Trophoblast cell (in vitro differentiated cells and primary cell): ENCODE measurements at regions not wholly inside any gene's neighbourhood (a gene's known extent, or its start where the extent isn't known, plus 50 kb on each side); places are given as distances from the start of the nearest gene placed in this dataset.

Experiments
- DNase-seq, 2 donors: peaks; one replicate each; pipeline ENCODE4 v3.0.0-alpha.2; 2016
- H2AFZ ChIP-seq: 2 replicates; pipeline ENCODE4 v1.6.1; 2013; ENCODE audit warnings: low read length, moderate library complexity, mild to moderate bottlenecking; ENCODE audit not compliant: insufficient read depth, poor library complexity
- H2AK5ac ChIP-seq: 2 replicates; pipeline ENCODE4 v1.6.1; 2013; ENCODE audit warnings: mild to moderate bottlenecking, low read length
- H2BK120ac ChIP-seq: 2 replicates; pipeline ENCODE4 v1.6.1; 2013; ENCODE audit warnings: low read length, mild to moderate bottlenecking, moderate library complexity; ENCODE audit not compliant: insufficient read depth, poor library complexity
- H2BK12ac ChIP-seq: 2 replicates; pipeline ENCODE4 v1.6.1; 2013; ENCODE audit warnings: mild to moderate bottlenecking, low read length, moderate library complexity
- H2BK5ac ChIP-seq: 2 replicates; pipeline ENCODE4 v1.6.1; 2013; ENCODE audit warnings: low read length, low read depth, moderate library complexity, mild to moderate bottlenecking; ENCODE audit not compliant: poor library complexity
- H3K14ac ChIP-seq: 2 replicates; pipeline ENCODE4 v1.6.1; 2013; ENCODE audit warnings: mild to moderate bottlenecking, low read length
- H3K18ac ChIP-seq: 2 replicates; pipeline ENCODE4 v1.6.1; 2013; ENCODE audit warnings: mild to moderate bottlenecking, low read length
- H3K23ac ChIP-seq: 2 replicates; pipeline ENCODE4 v1.6.1; 2013; ENCODE audit warnings: low read length
- H3K27ac ChIP-seq: 2 replicates; pipeline ENCODE4 v1.5.1; 2013; ENCODE audit warnings: low read depth, mild to moderate bottlenecking, inconsistent platforms, low read length, moderate library complexity
- H3K27me3 ChIP-seq: 2 replicates; pipeline ENCODE4 v1.6.1; 2013; ENCODE audit warnings: inconsistent platforms, mild to moderate bottlenecking, low read length, moderate library complexity; ENCODE audit not compliant: insufficient read depth
- H3K36me3 ChIP-seq, 2 experiments: 1 replicate in 1 of 2; 2 replicates in 1 of 2; pipeline ENCODE4 v1.6.1; 2013; ENCODE audit warnings: low read length in 2 of 2, mild to moderate bottlenecking in 2 of 2, moderate library complexity in 1 of 2; ENCODE audit not compliant: insufficient read depth in 2 of 2, control insufficient read depth in 1 of 2
- H3K4ac ChIP-seq: 2 replicates; pipeline ENCODE4 v1.6.1; 2013; ENCODE audit warnings: low read depth, mild to moderate bottlenecking, low read length, moderate library complexity
- H3K4me1 ChIP-seq, 2 experiments: 1 replicate in 1 of 2; 2 replicates in 1 of 2; pipeline ENCODE4 v1.6.1; 2013; ENCODE audit warnings: low read length in 2 of 2, mild to moderate bottlenecking in 2 of 2, moderate library complexity in 1 of 2; ENCODE audit not compliant: insufficient read depth in 2 of 2, control insufficient read depth in 1 of 2
- H3K4me2 ChIP-seq: 2 replicates; pipeline ENCODE4 v1.6.1; 2013; ENCODE audit warnings: inconsistent platforms, mild to moderate bottlenecking, low read length, moderate library complexity
- H3K4me3 ChIP-seq: 2 replicates; pipeline ENCODE4 v1.5.1; 2013; ENCODE audit warnings: mild to moderate bottlenecking, low read depth, low read length, inconsistent platforms
- H3K79me1 ChIP-seq: one replicate; pipeline ENCODE4 v1.6.1; 2013; ENCODE audit warnings: low read length
- H3K79me2 ChIP-seq: 2 replicates; pipeline ENCODE4 v1.6.1; 2013; ENCODE audit warnings: low read length, mild to moderate bottlenecking; ENCODE audit not compliant: control insufficient read depth, insufficient read depth, poor library complexity
- H3K9ac ChIP-seq: 2 replicates; pipeline ENCODE4 v1.6.1; 2013; ENCODE audit warnings: mild to moderate bottlenecking, low read length
- H3K9me3 ChIP-seq: 2 replicates; pipeline ENCODE4 v1.6.1; 2013; ENCODE audit warnings: low read depth, mild to moderate bottlenecking, control low read depth, inconsistent platforms, low read length; ENCODE audit not compliant: insufficient read depth
- H4K12ac ChIP-seq: 2 replicates; pipeline ENCODE4 v1.6.1; 2013; ENCODE audit warnings: low read depth, mild to moderate bottlenecking, low read length, moderate library complexity
- H4K8ac ChIP-seq: 2 replicates; pipeline ENCODE4 v1.6.1; 2013; ENCODE audit warnings: low read depth, mild to moderate bottlenecking, low read length, moderate library complexity
- H4K91ac ChIP-seq: one replicate; pipeline ENCODE4 v1.6.1; 2013; ENCODE audit warnings: low read depth, mild to moderate bottlenecking, low read length, moderate library complexity
- WGBS: extraction: QIAGEN DNeasy Blood & Tissue Kit; methylation state at CpG from one replicate; pipeline ENCODE4 v1.1.7; 2013; ENCODE audit warnings: missing lambda C conversion rate; ENCODE audit not compliant: insufficient read length, insufficient coverage; ENCODE audit errors: extremely low coverage; 5-methylcytosine and 5-hydroxymethylcytosine counted together

DNA sequence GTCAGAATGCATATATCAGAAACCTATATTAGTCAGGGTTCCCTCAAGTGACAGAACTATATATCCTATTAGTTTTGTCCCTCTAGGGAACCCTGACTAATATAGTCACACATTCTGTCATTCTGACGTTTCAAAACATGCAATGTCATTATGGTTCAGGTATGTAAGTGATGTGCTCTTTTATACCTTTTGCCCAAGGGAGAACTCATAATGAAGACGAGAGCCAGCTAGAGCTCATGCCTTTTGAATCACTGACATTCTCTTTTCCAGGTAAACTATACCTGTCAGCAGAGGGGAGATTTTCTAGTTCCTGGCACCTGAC is 576.7 kb downstream of the LRRC70 start:
- no peak overlapping the region for H4K8ac ChIP-seq
- no CpG with 5 or more reads among the region's 2 CpGs for WGBS
- no peak overlapping the region for H2BK5ac ChIP-seq

DNA sequence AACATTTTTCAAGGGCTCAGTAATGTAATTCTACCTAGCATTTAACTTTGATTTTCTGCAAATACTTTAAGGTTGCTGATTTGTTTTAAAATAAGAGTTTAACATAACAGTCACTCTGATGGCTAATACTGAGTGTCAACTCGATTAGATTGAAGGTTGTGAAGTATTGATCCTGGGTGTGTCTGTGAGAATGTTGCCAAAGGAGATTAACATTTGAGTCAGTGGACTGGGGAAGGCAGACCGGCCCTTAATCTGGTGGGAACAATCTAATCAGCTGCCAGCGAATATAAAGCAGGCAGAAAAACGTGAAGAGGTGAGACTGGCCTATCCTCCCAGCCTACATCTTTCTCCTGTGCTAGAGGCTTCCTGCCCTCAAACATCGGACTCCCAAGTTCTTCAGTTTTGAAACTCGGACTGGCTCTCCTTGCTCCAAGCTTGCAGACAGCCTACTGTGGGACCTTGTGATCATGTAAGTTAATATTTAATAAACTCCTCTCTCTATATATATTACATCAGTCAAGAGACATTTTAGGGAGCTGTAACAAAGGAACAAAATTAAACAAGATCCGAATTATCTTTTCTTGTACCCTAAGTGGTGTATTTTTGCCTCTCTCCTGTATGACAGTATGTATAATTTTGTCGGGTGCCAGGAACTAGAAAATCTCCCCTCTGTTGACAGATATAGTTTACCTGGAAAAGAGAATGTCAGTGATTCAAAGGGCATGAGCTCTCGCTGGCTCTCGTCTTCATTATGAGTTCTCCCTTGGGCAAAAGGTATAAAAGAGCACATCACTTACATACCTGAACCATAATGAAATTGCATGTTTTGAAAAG is 576.1 kb downstream of the LRRC70 start:
- no peak overlapping the region for H2BK5ac ChIP-seq
- no peak overlapping the region for H2AK5ac ChIP-seq
- H3K36me3 ChIP-seq, result no peaks in the 10 kb centered on the region
- no peaks in the 10 kb centered on the region for H3K4me1 ChIP-seq
- H3K4ac ChIP-seq, result no peak overlapping the region
- H3K4me2 ChIP-seq, result no peak overlapping the region
- no peak overlapping the region for H3K18ac ChIP-seq
- H3K14ac ChIP-seq, result no peak overlapping the region
- no peaks in the 10 kb centered on the region for H3K79me2 ChIP-seq
- H3K27ac ChIP-seq, result no peak overlapping the region
- H2BK12ac ChIP-seq, result no peak overlapping the region
- WGBS, result no CpG with 5 or more reads among the region's 10 CpGs
- no peak overlapping the region for H4K8ac ChIP-seq
- H2AFZ ChIP-seq, result no peak overlapping the region
- no peak overlapping the region for H4K91ac ChIP-seq
- no peak overlapping the region for H3K23ac ChIP-seq
- DNase-seq, result no peak
- no peaks in the 10 kb centered on the region for H3K27me3 ChIP-seq
- H4K12ac ChIP-seq, result no peak overlapping the region
- H2BK120ac ChIP-seq, result no peak overlapping the region
- H3K79me1 ChIP-seq, result no peaks in the 10 kb centered on the region
- H3K4me3 ChIP-seq, result no peak overlapping the region
- peaks cover 2% of the 10 kb centered on the region for H3K9me3 ChIP-seq
- H3K9ac ChIP-seq, result no peak overlapping the region

More for the DNA sequence above, 576.7 kb downstream of the LRRC70 start:
- Histone ChIP-seq H3K9me3 (peaks cover 2% of the 10 kb centered on the region), H3K4ac (no peak overlapping the region), H2BK120ac (no peak overlapping the region), H3K9ac (no peak overlapping the region), H3K79me2 (no peaks in the 10 kb centered on the region), H3K27me3 (no peaks in the 10 kb centered on the region), H3K14ac (no peak overlapping the region), H2BK12ac (no peak overlapping the region), H2AK5ac (no peak overlapping the region), H3K23ac (no peak overlapping the region), H4K91ac (no peak overlapping the region), H3K36me3 (no peaks in the 10 kb centered on the region), H4K12ac (no peak overlapping the region), H3K79me1 (no peaks in the 10 kb centered on the region), H3K27ac (no peak overlapping the region), H3K4me2 (no peak overlapping the region), H3K18ac (no peak overlapping the region), H2AFZ (no peak overlapping the region), H3K4me1 (no peaks in the 10 kb centered on the region), H3K4me3 (no peak overlapping the region)
- DNase-seq, result peak; percentile 27 to 56

DNA sequence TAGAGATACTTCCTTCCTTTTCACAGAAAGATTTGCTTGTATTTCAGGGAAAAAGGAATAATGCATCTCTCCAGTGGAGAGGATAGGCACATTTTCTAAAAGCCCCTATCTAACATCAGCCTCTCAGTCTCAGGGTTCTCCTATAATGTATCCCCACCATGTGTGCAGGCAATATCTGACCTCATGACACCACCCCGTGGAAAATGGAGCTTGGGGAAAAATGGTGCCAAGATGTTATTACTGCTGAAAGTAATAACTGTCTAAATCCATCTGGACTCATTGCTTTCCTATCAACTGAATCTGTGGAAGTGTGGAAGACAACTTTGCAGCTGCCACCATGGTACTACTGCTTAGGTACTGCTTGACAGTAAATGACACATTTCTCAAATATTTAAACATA is 574.3 kb downstream of the LRRC70 start:
- H3K79me2 ChIP-seq, result no peaks in the 10 kb centered on the region
- no peak overlapping the region for H3K4ac ChIP-seq
- no peaks in the 10 kb centered on the region for H3K4me1 ChIP-seq
- no peaks in the 10 kb centered on the region for H3K36me3 ChIP-seq
- H3K79me1 ChIP-seq, result no peaks in the 10 kb centered on the region
- no CpG with 5 or more reads among the region's 1 CpG for WGBS
- DNase-seq, result no peak
- H2AFZ ChIP-seq, result no peak overlapping the region
- H4K91ac ChIP-seq, result no peak overlapping the region
- H3K9me3 ChIP-seq, result peaks cover 2% of the 10 kb centered on the region
- no peak overlapping the region for H3K27ac ChIP-seq
- no peak overlapping the region for H2BK5ac ChIP-seq
- H4K12ac ChIP-seq, result no peak overlapping the region
- H3K18ac ChIP-seq, result no peak overlapping the region
- H3K9ac ChIP-seq, result no peak overlapping the region
- H3K4me2 ChIP-seq, result no peak overlapping the region
- H2BK120ac ChIP-seq, result no peak overlapping the region
- H4K8ac ChIP-seq, result no peak overlapping the region
- H3K14ac ChIP-seq, result no peak overlapping the region
- H2BK12ac ChIP-seq, result no peak overlapping the region
- no peak overlapping the region for H2AK5ac ChIP-seq
- H3K27me3 ChIP-seq, result no peaks in the 10 kb centered on the region
- no peak overlapping the region for H3K23ac ChIP-seq
- H3K4me3 ChIP-seq, result no peak overlapping the region

DNA sequence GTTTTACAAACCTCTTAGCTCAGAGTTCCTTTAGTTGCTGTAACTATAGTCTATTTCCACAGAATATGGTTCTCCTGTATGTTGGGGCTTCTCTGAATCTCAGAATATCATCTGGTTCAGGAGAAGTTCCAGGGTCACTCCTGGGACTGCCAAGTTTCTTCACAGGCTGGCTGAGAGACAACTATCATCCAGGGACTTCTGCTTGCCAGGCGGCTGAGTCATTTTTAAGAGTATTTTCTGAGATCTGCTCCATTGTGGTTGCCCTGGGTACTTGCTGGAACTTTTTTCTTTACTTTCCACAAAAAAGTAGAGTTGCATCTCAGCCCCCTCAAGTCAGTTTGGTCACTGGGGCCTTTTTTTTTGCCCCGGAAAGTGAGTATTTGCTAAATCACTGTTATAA is 566.5 kb downstream of the LRRC70 start:
- Histone ChIP-seq H4K91ac (no peak overlapping the region), H3K4ac (no peak overlapping the region), H3K79me1 (no peaks in the 10 kb centered on the region), H3K27ac (no peak overlapping the region), H3K36me3 (no peaks in the 10 kb centered on the region), H3K9me3 (no peaks in the 10 kb centered on the region), H3K27me3 (no peaks in the 10 kb centered on the region), H3K4me2 (no peak overlapping the region), H3K4me1 (no peaks in the 10 kb centered on the region), H2BK5ac (no peak overlapping the region), H3K4me3 (no peak overlapping the region), H3K14ac (no peak overlapping the region), H3K9ac (no peak overlapping the region), H2AK5ac (no peak overlapping the region), H2AFZ (no peak overlapping the region), H3K23ac (no peak overlapping the region), H3K79me2 (no peaks in the 10 kb centered on the region), H4K8ac (no peak overlapping the region), H2BK120ac (no peak overlapping the region), H3K18ac (no peak overlapping the region), H2BK12ac (no peak overlapping the region), H4K12ac (no peak overlapping the region)
- no CpG with 5 or more reads among the region's 2 CpGs for WGBS
- no peak for DNase-seq
